Brain microvascular endothelial cell (primary cell): ENCODE measurements at regions not wholly inside any gene's neighbourhood (a gene's known extent, or its start where the extent isn't known, plus 50 kb on each side); places are given as distances from the start of the nearest gene placed in this dataset.
A peak's percentile ranks its signal among the peaks of the same experiment; 100 is the strongest.

Source experiments
- DNase-seq: peaks from one replicate; pipeline ENCODE4 v3.0.0-alpha.2; 2020
- H3K27ac ChIP-seq: fragments of 250-450 bp; sonication (Bioruptor Pico); 2 replicates; pipeline ENCODE4 v1.5.1; 2020; ENCODE audit warnings: mild to moderate bottlenecking, moderate library complexity
- H3K27me3 ChIP-seq: fragments of 250-450 bp; sonication (Bioruptor Pico); replicated peaks from 2 replicates; pipeline ENCODE4 v1.5.1; 2020; ENCODE audit warnings: mild to moderate bottlenecking
- H3K36me3 ChIP-seq: fragments of 250-450 bp; sonication (Bioruptor Pico); replicated peaks from 2 replicates; pipeline ENCODE4 v1.5.1; 2020; ENCODE audit warnings: mild to moderate bottlenecking
- H3K4me3 ChIP-seq: 2 replicates; pipeline ENCODE4 v1.5.1; 2011; ENCODE audit warnings: low read depth, mild to moderate bottlenecking, control low read depth, low read length, moderate library complexity
- CTCF ChIP-seq: IDR thresholded peaks from 2 replicates; pipeline ENCODE4 v1.5.1; 2011; ENCODE audit warnings: low read depth, mild to moderate bottlenecking, moderate library complexity, low read length, control low read depth, inconsistent platforms; ENCODE audit errors: missing control alignments
- in situ Hi-C: cut with HindIII; loops from 2 replicates; pipeline ENCODE4 v1.10.0; 2017; ENCODE audit warnings: low sequenced_read_pairs, low pct_ligation_motif_present

- no peak overlapping the region for H3K4me3 ChIP-seq
- H3K27me3 ChIP-seq = no peaks in the 10 kb centered on the region
- no peak for TF ChIP-seq CTCF
Measured at GRCh38 chr11:42098075-42098474, 638.6 kb upstream of the LRRC4C start.

GRCh38 chr11:42112866-42113265 lies 653.4 kb upstream of the LRRC4C start:
- TF ChIP-seq CTCF = no peak

More at GRCh38 chr11:42098075-42098474, 638.6 kb upstream of the LRRC4C start:
- Histone ChIP-seq H3K36me3 (no peaks in the 10 kb centered on the region), H3K27ac (no peak overlapping the region)
- in situ Hi-C loops = no loop called here
- no peak for DNase-seq

GRCh38 chr11:42114927-42115326 lies 655.5 kb upstream of the LRRC4C start:
- Histone ChIP-seq H3K27ac (no peak overlapping the region), H3K27me3 (no peaks in the 10 kb centered on the region), H3K4me3 (no peak overlapping the region), H3K36me3 (no peaks in the 10 kb centered on the region)
- no peak for DNase-seq
- no peak for TF ChIP-seq CTCF
- in situ Hi-C loops = no loop called here

More at GRCh38 chr11:42112866-42113265, 653.4 kb upstream of the LRRC4C start:
- H3K27ac ChIP-seq = no peak overlapping the region
- DNase-seq = no peak
- no peaks in the 10 kb centered on the region for H3K36me3 ChIP-seq
- H3K27me3 ChIP-seq = no peaks in the 10 kb centered on the region
- no peak overlapping the region for H3K4me3 ChIP-seq
- in situ Hi-C loops = no loop called here

GRCh38 chr11:42138454-42138853 lies 679.0 kb upstream of the LRRC4C start:
- TF ChIP-seq CTCF = no peak
- Histone ChIP-seq H3K4me3 (no peak overlapping the region), H3K36me3 (no peaks in the 10 kb centered on the region), H3K27me3 (no peaks in the 10 kb centered on the region), H3K27ac (no peak overlapping the region)
- DNase-seq = no peak
- in situ Hi-C loops = no loop called here

GRCh38 chr11:42145311-42145710 lies 685.9 kb upstream of the LRRC4C start:
- in situ Hi-C loops = no loop called here
- Histone ChIP-seq H3K27ac (no peak overlapping the region), H3K4me3 (no peak overlapping the region), H3K36me3 (no peaks in the 10 kb centered on the region), H3K27me3 (no peaks in the 10 kb centered on the region)
- no peak for TF ChIP-seq CTCF
- DNase-seq = no peak

- no peaks in the 10 kb centered on the region for H3K27me3 ChIP-seq
- no peak overlapping the region for H3K4me3 ChIP-seq
- peak; percentile 51 for DNase-seq
- peak overlapping the region; percentile 63 for H3K27ac ChIP-seq
- TF ChIP-seq CTCF = no peak
- in situ Hi-C loops = no loop called here
- H3K36me3 ChIP-seq = no peaks in the 10 kb centered on the region
Measured at GRCh38 chr11:42161886-42162285, 702.4 kb upstream of the LRRC4C start.
